Fibroblast of upper back skin (primary cell): ENCODE measurements at regions not wholly inside any gene's neighbourhood (a gene's known extent, or its start where the extent isn't known, plus 50 kb on each side); places are given as distances from the start of the nearest gene placed in this dataset.
"Not testable (repeated sequence)": the region's sequence is repeated elsewhere in the genome, so short reads cannot be mapped to it uniquely, and the experiment has no call there.

ENCODE experiments used
- DNase-seq: peaks from one replicate; pipeline ENCODE4 v3.0.0-alpha.2; 2013

DNA sequence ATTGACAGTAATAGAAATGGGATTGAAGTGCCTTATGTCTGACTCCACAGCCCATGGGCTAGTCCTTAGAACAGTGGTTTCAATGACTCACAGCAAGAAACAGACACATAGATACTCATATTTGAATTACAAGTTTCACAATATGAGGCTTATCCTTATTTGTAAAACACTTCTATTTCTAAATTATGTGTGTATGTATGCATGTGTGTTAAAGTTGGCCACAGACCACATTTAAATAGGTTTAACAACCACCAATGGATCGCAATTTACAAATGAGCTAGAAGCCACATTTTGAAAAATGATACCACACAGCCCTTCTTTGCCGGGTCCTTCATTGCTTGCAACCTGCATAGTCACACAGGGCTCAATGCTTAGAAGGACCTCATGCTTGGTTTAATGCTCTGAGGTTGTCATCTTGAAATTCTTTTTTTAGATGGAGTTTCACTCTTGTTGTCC lies 157.8 kb upstream of the PREP start:
- DNase-seq: peak; percentile 74

- no peak for DNase-seq
Observed at GRCh38 chr6:105557291-105557690, 154.4 kb upstream of the PREP start.

GRCh38 chr6:105553171-105553570 lies 150.3 kb upstream of the PREP start:
- no peak for DNase-seq

GRCh38 chr6:105550955-105551620 lies 148.2 kb upstream of the PREP start:
- DNase-seq: peak; percentile 61

- DNase-seq: no peak
Observed at GRCh38 chr6:105546754-105547153, 143.9 kb upstream of the PREP start.

DNA sequence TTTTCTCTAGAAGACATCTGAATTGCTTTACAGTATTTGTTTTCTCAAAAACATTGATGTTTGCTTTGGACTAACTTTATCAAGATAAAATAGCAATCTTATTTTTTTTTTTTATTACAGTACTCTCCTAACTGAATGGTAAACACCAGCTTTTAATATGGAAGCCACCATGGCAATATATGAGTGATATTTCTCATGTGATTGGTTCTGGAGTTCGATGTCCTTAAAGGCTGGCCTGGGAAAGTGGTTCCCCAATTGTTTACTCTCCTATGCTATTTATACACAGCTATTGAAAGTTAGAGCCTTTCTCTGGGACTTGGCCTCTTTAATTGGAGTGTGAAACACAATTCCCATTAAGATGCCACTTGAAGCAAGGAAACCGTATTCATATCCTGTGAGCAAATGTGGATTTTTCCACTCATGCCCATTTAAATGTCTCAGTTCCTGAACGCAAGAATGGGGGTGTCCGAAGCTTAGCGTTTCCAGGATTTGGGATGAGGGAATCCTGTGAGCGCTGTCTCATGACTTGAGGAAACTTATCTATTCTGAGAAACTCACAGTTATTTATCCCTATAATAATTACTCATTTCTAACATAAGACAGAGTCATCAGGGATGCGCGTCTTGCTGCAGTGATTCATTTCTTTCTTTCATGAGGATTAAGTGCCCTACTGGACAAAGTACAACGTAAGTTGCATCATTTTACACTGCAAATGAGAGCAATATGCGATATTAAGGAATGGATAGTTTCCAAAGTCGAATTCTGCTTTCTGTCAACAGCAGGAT lies 143.3 kb upstream of the PREP start:
- DNase-seq: peak; percentile 90

GRCh38 chr6:105545228-105545920 lies 142.5 kb upstream of the PREP start:
- DNase-seq: peak; percentile 70

GRCh38 chr6:105539911-105540310 lies 137.0 kb upstream of the PREP start:
- no peak for DNase-seq

DNA sequence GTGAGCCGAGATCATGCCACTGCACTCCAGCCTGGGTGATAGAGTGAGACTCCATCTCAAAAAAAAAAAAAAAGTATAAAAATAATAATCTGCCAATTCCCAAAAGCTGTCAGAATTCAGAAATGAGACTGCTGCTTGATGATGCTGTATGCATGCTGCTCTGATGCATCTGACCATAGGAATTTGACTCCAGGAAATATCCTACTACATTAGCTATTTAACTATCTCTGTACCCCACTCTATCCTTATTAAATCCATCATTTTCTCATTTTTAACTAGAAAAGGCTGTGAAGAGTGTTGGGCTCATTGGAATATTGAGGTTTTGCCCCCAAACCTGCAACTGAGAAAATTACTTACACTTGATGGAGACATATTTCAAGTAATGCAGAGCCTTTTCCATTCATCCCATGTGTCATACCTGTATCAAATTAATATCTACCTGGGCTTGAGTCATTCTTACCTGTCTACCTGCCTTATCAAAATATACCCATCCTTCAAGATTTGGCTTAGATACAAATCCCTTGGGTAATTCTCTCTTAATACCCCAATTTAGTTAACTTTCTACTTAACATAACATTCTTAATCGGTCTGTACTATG lies 135.2 kb upstream of the PREP start:
- no peak for DNase-seq

DNA sequence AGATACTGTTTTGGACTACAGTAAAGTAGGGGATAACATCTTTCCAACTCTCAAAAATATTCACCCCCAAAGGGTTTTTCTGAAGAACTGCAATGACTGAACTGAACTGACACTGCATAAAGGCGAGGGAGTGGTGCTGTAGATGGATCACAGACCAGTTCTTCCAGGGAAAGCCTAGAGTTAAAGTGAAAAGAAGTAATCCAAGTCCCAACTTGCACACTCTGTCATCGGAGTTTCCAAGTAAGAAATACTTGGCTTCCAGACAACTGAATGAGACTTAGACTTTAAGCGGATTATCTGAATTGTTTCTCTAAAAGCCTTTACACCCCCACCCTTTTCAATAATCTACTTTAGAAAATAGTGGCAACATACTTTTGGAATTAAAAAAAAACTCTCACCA lies 134.1 kb upstream of the PREP start:
- no peak for DNase-seq

DNA sequence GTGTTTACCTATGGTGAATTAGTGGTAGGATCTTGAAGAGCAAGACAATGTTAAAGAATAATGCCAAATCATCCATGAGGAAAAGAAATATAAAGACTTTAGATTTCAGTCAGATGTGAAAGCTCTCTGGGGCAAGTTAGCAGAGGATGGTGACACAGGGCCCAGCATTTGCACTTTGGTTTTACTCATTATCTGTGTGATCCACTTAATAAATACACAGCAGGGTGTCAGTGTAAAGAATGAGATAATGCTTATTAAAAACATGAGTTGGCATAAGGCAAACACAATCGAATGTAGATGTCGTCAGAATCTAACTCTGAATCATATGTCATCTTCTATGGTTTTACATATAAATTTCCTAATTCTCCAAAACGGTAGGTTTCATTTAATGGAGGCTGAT lies 130.4 kb upstream of the PREP start:
- DNase-seq: no peak

GRCh38 chr6:105526225-105526872 lies 123.5 kb upstream of the PREP start:
- DNase-seq: peak; percentile 36

DNA sequence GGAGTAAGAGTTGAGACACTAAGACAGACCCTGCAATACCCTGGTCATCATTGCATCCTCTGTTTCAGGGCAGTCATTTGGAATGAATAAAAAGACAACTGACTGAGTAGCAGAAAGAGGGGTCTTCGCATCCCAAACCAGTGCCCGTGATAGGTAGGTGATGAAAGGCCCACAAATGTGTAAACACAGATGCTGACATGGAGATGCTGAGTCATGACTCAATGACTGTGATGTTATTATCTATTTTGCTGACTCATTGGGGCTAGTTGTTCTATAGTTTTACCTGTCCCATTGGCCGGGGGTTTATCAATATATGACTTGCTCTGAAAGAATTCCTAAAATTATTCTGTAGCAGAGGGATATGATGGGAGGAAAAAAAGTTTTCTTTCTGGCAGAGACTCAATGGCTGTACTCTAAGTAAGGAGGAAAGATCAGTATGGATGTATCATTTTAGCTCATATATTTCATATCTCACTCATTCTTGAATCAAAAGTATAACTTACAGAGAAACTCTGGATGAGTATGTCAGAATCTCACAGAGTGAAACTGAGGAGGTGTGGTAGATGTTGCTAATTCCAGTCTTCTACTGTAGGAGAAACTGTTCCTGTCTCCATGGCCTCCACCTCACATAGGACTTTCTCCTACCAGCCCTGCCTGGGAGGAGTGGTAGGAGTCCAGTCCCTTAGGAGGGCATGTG lies 119.9 kb upstream of the PREP start:
- DNase-seq: peak; percentile 36

DNA sequence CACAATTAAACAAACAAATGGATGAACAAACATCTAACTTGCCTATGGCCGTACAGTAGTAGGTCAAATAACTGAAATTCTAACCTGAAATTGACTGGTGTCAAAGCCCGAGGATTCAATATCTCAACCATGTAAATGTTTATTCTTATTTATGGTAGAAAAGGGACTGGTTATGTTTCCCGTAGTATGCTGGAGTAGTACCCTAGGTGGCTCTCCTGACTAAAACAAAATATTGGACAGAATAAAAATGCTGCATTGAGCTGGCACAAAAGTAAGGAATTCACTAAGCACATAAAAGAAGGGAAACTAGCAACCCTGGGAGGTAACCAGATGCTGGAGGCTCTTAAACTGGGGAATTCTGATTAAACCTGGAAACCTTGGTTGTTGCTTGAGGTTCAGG lies 117.1 kb upstream of the PREP start:
- DNase-seq: peak; percentile 31

DNA sequence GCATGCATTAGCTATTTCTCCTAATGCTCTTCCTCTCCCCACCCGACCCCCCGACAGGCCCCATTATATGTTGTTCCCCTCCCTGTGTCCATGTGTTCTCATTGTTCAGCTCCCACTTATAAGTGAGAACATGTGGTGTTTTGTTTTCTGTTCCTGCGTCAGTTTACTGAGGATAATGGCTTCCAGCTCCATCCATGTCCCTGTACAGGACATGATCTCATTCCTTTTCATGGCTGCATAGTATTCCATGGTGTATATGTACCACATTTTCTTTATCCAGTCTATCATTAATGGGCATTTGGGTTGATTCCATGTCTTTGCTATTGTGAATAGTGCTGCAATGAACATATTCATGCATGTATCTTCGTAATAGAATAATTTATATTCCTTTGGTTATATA lies 116.1 kb upstream of the PREP start:
- DNase-seq: not testable (repeated sequence)

- DNase-seq: no peak
Observed at GRCh38 chr6:105515054-105515453, 112.2 kb upstream of the PREP start.

- DNase-seq: no peak
Observed at GRCh38 chr6:105514306-105514705, 111.4 kb upstream of the PREP start.

DNA sequence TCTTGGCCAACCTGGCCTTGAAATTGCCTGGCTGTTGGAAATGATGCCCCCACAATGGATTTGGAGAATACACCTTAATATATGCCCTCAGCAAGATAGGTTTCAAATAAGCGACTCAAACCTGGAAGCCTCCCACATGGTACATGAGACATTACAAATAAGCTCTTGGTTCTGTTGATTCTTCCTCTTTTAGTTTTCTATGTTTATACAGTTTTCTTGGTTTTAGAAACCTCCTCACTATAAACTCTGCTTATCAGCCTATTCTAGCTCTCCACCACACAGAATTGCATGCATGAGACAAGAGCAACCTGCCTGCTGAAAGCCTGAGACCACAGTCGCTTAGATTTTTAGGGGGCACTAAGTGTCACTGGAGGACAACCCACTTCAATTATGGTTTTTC lies 108.8 kb upstream of the PREP start:
- no peak for DNase-seq

GRCh38 chr6:105510746-105511145 lies 107.9 kb upstream of the PREP start:
- peak; percentile 80 for DNase-seq

DNA sequence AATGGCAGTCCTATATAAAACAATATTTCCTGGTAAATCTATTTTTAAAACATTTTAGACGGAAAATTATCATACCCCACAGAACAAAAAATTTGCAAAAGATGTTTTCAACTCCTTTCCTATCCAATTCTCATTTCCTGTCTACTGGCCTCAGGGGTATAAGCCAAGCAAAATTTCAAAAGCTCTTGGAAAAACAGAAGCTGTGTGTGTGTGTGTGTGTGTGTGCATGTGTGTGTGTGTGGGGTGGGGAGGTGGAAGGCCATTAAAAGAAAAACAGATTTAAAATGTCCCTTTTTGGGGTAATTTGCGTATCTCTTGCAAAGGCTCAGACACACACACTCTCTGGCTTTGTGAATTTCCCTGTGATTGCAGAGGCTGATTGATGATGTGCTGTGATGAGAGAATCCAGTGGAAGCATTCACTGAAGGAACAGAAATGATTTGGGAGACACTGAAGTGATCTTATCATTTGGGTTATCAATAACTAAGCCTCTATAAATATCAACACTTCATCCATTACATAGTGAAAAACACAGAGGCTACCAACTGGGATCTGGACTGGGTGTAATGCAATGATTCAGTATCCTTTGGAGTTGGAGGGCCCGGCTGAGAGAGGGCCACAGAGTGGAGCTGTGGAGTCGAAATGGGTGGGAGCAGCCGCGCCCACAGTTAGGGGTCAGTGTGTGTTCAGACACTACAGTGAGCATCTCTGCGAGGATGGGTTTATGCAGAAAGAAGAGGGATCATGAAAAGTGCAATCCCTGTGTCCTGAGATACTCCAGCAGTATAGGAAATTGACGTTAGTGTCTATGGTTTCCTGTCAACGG lies 106.8 kb upstream of the PREP start:
- peak; percentile 38 for DNase-seq

DNA sequence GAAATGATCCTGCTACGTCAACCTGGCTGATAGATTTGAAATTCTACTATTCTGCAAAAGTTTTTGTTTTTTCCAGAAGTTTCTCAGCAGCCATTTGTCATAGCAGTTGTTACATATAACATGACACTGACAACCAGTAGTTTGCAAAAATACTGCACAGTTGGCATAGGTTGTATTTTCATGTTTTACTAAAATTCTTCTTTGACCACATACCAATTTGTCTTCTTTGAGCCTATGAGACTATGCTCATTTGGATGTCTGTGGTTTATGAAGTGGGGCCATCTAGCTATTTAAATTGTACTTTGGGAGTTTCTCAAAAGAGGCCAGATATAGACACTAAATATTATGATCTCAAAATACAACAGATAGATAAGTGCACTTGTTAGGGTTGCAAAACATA lies 104.9 kb upstream of the PREP start:
- peak; percentile 81 for DNase-seq
